Vagina (tissue), 2 donors: ENCODE measurements at regions not wholly inside any gene's neighbourhood (a gene's known extent, or its start where the extent isn't known, plus 50 kb on each side); places are given as distances from the start of the nearest gene placed in this dataset.

Experiments
- DNase-seq, 2 donors: peaks; one replicate each; pipeline ENCODE4 v3.0.0-alpha.2; 2017; ENCODE audit errors: extremely low spot score in 2 of 2
- H3K27ac ChIP-seq: fragments of 200-600 bp; sonication (generic); one replicate; pipeline ENCODE4 v1.5.1; 2019
- H3K27me3 ChIP-seq: fragments of 200-600 bp; sonication (generic); one replicate; pipeline ENCODE4 v1.5.1; 2019
- H3K36me3 ChIP-seq, 2 donors: fragments of 200-600 bp; sonication (generic); one replicate each; pipeline ENCODE4 v1.5.1; 2017 to 2019
- H3K4me1 ChIP-seq: fragments of 200-600 bp; sonication (generic); one replicate; pipeline ENCODE4 v1.5.1; 2019
- H3K4me3 ChIP-seq, 2 donors: fragments of 200-600 bp; sonication (generic); 1 replicate in 1 of 2; 2 replicates in 1 of 2; pipeline ENCODE4 v1.5.1; 2016 to 2019
- H3K9me3 ChIP-seq: fragments of 200-600 bp; sonication (generic); one replicate; pipeline ENCODE4 v1.5.1; 2019
- POLR2A ChIP-seq, 2 donors: fragments of 450-650 bp; IDR thresholded peaks; one replicate each; pipeline ENCODE4 v1.6.1; 2017; ENCODE audit warnings: antibody characterized with exemption in 2 of 2, mild to moderate bottlenecking in 2 of 2, moderate library complexity in 2 of 2
- POLR2AphosphoS5 ChIP-seq, 2 donors: sonication (generic); formaldehyde crosslinking; IDR thresholded peaks; one replicate each; pipeline ENCODE4 v1.9.0; 2017; ENCODE audit warnings: antibody characterized with exemption in 2 of 2, mild to moderate bottlenecking in 2 of 2, low read depth in 1 of 2; ENCODE audit not compliant: insufficient read depth in 1 of 2
- intact Hi-C: fragments of 100-400 bp; cut with DNase I; formaldehyde crosslinking; loops from one replicate; pipeline ENCODE4 v1.15.1; 2023
- TF ChIP-seq, protein P1 (sequence below), 3 experiments: fragments of 450-650 bp in 2 of 3; fragments of 200-600 bp in 1 of 3; sonication (generic) in 1 of 3; IDR thresholded peaks; one replicate each; pipeline ENCODE4 v1.5.1; 2017 to 2019; ENCODE audit warnings: antibody characterized with exemption in 3 of 3, mild to moderate bottlenecking in 2 of 3, moderate library complexity in 2 of 3

DNA sequence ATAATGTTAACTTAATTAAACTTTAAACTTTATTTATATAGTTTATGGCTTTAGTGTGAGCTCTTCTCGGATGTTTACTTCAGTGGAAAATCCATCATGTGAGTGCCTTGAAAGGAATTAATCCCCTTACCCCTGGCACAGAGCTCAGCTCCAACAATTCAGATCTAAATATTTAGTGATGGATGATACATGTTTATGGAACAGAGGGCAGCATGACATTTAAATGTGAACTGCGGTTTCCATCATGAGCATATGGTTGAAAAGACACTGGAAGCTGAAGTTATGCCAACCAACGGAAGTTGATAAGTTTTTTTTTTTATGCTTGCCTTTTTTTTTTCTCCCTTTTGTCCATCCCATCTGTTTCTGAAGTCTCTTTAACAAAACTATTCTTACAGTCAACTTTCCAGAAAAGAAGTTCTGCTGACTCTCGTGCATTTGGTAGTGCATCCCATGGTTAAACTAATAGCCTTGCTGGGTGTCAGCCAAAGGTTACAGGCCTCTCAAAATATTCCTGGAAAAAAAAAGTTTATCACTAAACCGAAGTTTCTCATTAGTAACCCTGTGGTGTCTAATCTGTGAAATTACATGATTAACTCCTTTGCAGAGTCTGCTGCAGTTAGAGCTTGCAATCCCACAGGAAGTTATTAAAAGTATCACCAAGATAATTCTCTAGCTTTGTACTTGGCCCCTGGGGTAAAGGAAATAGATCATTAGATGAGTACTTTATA lies 243.9 kb upstream of the TCF21 start:
- no peaks in the 10 kb centered on the region for H3K27me3 ChIP-seq
- H3K27ac ChIP-seq, result no peak overlapping the region
- TF ChIP-seq POLR2AphosphoS5 (IDR thresholded peaks at IDR 0.05; ENCODE audit: insufficient read depth in 1 of 2, low read depth in 1 of 2), result no peak
- no peak overlapping the region for H3K4me3 ChIP-seq
- no peaks in the 10 kb centered on the region for H3K36me3 ChIP-seq
- intact Hi-C loops, result no loop called here
- DNase-seq, result no peak
- H3K9me3 ChIP-seq, result no peaks in the 10 kb centered on the region
- peaks cover 15% of the 10 kb centered on the region for H3K4me1 ChIP-seq

DNA sequence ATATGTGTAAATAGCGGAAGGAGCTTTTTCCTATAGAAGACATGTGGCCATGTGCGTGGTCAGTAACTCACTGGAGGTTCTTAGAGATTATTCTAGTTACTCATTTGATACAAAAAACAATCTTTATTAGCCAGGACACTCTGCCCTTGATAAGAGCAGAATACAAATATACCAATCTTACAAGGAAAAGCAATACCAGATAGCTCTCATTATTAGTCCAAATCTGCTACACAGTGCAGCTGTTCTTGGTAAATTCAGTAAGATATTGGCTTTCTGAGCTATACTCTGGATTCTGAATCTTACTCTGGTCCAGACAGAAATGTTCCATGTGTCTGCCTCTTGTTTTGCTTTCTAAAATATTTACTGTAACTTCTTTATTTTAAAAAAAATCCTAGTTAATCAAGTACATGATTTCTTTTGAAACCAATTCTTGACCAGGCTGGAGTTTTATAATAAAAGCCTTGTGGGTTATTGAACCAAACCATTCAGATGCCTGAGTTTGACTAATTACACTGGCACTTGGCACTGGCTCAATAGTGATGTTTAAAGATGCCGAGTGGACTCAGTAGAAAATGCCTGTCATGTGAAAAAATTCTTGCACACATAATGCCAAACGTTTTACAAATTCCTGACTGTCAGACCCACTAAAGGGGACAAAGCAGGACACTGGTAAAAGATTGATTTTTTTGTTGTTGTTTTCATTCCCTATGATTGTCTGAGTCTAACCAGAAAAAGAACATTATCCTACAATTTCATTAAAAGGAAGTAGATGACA lies 242.8 kb upstream of the TCF21 start:
- H3K27me3 ChIP-seq, result no peaks in the 10 kb centered on the region
- no peak overlapping the region for H3K4me3 ChIP-seq
- no peaks in the 10 kb centered on the region for H3K36me3 ChIP-seq
- no peaks in the 10 kb centered on the region for H3K9me3 ChIP-seq
- intact Hi-C loops, result no loop called here
- TF ChIP-seq POLR2A (IDR thresholded peaks at IDR 0.05), result no peak
- no peak for TF ChIP-seq POLR2AphosphoS5 (IDR thresholded peaks at IDR 0.05; ENCODE audit: insufficient read depth in 1 of 2, low read depth in 1 of 2)
- TF ChIP-seq, protein P1, sequence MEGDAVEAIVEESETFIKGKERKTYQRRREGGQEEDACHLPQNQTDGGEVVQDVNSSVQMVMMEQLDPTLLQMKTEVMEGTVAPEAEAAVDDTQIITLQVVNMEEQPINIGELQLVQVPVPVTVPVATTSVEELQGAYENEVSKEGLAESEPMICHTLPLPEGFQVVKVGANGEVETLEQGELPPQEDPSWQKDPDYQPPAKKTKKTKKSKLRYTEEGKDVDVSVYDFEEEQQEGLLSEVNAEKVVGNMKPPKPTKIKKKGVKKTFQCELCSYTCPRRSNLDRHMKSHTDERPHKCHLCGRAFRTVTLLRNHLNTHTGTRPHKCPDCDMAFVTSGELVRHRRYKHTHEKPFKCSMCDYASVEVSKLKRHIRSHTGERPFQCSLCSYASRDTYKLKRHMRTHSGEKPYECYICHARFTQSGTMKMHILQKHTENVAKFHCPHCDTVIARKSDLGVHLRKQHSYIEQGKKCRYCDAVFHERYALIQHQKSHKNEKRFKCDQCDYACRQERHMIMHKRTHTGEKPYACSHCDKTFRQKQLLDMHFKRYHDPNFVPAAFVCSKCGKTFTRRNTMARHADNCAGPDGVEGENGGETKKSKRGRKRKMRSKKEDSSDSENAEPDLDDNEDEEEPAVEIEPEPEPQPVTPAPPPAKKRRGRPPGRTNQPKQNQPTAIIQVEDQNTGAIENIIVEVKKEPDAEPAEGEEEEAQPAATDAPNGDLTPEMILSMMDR (IDR thresholded peaks at IDR 0.05), result no peak
- H3K27ac ChIP-seq, result no peak overlapping the region
- DNase-seq, result no peak
- peaks cover 15% of the 10 kb centered on the region for H3K4me1 ChIP-seq

DNA sequence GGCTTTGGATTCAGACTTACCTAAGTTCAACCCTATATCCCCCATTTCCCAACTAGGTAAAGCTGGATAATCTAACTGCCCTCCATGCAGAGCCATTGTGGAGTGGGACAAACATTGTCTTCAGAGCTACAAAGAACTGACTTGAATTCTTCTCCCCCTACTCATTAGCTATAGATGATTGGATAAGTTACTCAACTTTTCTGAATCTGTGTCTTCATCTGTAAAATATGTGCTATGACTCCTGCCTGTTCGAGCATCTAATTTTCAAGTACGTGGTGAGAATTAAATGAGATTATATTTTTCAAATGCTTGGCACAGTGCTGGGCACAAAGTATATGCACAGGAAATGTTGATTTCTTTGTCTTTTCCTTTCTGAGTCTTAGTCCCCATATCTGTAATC lies 240.3 kb upstream of the TCF21 start:
- H3K27ac ChIP-seq, result no peak overlapping the region
- H3K9me3 ChIP-seq, result no peaks in the 10 kb centered on the region
- peaks cover 15% of the 10 kb centered on the region for H3K4me1 ChIP-seq
- no peak overlapping the region for H3K4me3 ChIP-seq
- DNase-seq, result no peak
- intact Hi-C loops, result no loop called here
- H3K36me3 ChIP-seq, result no peaks in the 10 kb centered on the region
- TF ChIP-seq, protein P1 (IDR thresholded peaks at IDR 0.05), result no peak
- no peak for TF ChIP-seq POLR2AphosphoS5 (IDR thresholded peaks at IDR 0.05; ENCODE audit: insufficient read depth in 1 of 2, low read depth in 1 of 2)
- no peak for TF ChIP-seq POLR2A (IDR thresholded peaks at IDR 0.05)
- H3K27me3 ChIP-seq, result no peaks in the 10 kb centered on the region

- TF ChIP-seq POLR2AphosphoS5 (IDR thresholded peaks at IDR 0.05; ENCODE audit: insufficient read depth in 1 of 2, low read depth in 1 of 2), result no peak
- TF ChIP-seq, protein P1 (IDR thresholded peaks at IDR 0.05), result no peak
- TF ChIP-seq POLR2A (IDR thresholded peaks at IDR 0.05), result no peak
- DNase-seq, result no peak
- Histone ChIP-seq H3K36me3 (no peaks in the 10 kb centered on the region), H3K4me3 (no peak overlapping the region), H3K9me3 (no peaks in the 10 kb centered on the region), H3K27me3 (no peaks in the 10 kb centered on the region), H3K4me1 (no peaks in the 10 kb centered on the region), H3K27ac (no peak overlapping the region)
- intact Hi-C loops, result no loop called here
Observed at GRCh38 chr6:133671376-133671775, 217.5 kb upstream of the TCF21 start.

GRCh38 chr6:133673056-133673455 lies 215.9 kb upstream of the TCF21 start:
- no peak overlapping the region for H3K27ac ChIP-seq
- TF ChIP-seq, protein P1 (IDR thresholded peaks at IDR 0.05), result no peak
- TF ChIP-seq POLR2AphosphoS5 (IDR thresholded peaks at IDR 0.05; ENCODE audit: insufficient read depth in 1 of 2, low read depth in 1 of 2) (no peak), POLR2A (IDR thresholded peaks at IDR 0.05) (no peak)
- H3K4me1 ChIP-seq, result no peaks in the 10 kb centered on the region
- no peaks in the 10 kb centered on the region for H3K9me3 ChIP-seq
- DNase-seq, result no peak
- intact Hi-C loops, result no loop called here
- no peaks in the 10 kb centered on the region for H3K27me3 ChIP-seq
- H3K4me3 ChIP-seq, result no peak overlapping the region
- no peaks in the 10 kb centered on the region for H3K36me3 ChIP-seq
